Central memory CD4-positive, alpha-beta T cell (primary cell): ENCODE measurements at regions not wholly inside any gene's neighbourhood (a gene's known extent, or its start where the extent isn't known, plus 50 kb on each side); places are given as distances from the start of the nearest gene placed in this dataset.
A peak's percentile ranks its signal among the peaks of the same experiment; 100 is the strongest.

ENCODE experiments used
- DNase-seq: peaks from one replicate; pipeline ENCODE4 v3.0.0; 2022

GRCh38 chr14:94953541-94954260 is 183.8 kb upstream of the GSC start:
- no peak for DNase-seq

GRCh38 chr14:94952097-94952496 is 182.2 kb upstream of the GSC start:
- DNase-seq: no peak

DNA sequence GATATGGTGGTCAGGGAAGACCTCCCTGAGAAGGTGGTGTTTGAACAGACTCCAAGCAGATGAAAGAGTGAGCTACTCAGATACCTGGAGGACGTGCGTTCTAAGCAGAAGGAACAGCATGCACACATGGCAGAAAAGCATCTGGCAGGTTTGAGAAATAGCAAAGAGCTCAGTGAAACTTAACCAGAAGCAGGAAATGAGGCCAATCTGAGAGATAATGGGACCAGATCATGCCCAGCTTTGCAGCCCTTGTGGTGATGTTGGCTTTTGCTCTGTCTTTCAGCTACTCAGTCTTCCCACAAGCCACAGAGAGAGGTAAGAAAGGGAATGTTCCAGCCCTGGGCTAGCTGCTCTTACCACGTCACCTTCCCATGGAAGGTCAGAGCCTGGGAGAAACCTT is 176.3 kb upstream of the GSC start:
- peak; percentile 54 for DNase-seq

DNA sequence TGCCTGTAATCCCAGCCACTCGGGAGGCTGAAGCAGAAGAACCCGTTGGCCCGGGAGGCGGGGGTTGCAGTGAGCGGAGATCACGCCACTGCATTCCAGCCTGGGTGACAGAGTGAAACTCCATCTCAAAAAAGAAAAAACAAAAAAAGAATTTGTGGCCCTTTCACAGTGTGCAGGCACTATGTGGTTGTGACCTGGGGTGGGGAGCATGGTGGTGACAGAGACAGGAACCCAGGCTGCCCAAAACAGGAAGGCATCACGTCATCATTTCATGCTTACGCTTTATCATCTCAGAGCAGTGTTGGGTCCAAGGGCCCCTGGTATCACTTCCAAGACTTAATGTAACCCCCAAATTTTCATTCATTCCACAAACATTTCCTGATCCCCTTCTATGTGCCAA is 175.7 kb upstream of the GSC start:
- peak; percentile 74 for DNase-seq

DNA sequence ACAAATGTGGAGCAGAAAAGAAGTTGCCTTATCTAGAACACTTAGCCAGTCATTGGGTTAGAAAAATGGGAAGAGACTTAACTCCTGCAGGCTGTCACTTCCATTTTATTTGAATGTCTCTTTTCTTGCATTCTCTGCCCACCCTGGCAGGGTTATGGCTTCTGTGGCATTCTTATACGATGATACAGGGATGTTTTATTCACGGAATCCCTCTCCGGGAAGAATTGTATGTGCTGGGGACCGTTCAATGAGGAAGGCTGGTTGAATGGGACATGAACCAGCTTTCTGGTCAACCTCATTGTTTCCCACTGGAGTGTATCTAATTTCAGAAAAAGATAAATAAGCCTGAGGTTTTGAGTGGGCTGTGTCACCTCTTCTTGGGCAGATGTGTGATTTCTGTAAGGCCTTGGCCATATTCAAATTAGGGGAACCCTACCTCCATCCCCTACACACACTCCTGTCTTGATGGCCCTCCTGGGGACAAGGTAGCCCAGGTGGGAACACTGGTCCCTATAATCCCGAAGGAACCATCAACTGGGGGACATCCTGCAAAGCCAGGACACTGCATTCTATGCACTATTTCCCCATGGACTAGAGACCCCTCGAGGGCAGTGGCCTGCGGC is 174.8 kb upstream of the GSC start:
- DNase-seq: no peak

DNA sequence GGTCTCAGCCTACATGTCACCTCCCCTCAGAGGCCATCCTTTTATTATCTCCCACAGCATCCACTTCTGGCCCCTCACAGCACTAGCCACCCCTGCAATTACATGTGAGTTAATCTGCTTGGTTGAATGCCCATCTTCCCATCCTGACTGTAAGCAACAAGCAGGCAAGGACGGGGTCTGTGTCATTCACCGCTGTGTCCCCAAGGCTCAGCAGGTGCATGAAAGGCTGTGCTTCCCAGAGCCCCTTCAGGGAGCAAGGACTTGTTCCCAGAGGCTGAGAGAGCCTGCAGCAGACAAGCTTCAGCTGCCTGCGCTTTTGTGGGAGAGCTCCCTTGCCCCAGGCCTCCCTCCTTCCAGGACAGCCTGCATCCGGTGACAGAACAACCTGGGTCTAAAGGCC is 172.7 kb upstream of the GSC start:
- no peak for DNase-seq

DNA sequence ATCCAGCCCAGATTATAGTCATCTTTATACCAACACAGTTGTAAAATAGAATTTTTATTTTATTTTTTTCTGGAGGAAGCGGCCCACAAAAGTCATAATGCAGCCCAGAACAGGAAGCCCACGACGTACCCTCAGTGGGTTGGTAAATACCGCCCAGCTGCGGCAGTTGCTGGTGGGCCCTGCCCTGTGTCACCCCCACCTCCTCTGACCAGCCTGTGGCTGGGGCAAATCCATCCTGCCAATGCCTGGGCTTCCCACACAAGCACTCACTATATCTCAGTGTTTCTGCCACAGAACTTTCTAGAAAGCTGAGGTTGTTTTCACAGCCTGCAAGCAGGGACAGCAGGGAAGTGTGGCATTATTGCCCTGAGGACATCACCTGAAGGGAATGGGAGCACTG is 171.4 kb upstream of the GSC start:
- DNase-seq: no peak

DNA sequence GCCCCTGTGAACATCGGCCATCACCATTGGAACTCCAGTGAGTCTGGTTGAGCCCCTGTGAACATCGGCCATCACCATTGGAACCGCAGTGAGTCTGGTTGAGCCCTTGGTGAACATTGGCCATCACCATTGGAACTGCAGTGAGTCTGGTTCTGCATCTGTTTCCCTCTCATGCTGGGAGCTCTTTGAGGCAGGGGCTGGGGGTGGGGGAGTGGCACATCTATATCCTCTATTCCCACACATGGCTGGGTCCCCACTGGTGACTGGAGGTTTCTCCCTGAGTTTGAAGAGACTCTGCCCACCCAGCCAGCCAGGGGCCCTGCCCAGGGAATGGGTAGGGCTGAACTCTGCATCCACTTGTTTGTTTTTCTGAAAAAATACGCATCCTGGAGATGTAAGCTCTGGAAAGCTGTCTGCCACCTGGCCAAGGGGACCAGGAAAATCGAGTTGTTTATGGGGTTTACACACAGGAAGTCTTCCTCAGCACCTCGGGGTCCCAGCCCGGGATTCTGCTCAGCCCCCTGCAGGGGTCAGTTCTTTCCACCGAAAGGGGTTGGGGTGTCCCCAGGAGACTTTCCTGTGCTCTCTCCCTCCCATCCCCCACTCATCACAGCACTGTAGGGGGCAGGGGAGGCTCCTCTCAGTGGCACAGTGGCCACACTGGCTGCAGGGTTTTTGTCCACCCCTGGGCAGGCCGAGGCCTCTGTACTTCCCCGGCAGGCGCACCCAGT is 170.5 kb upstream of the GSC start:
- DNase-seq: no peak

DNA sequence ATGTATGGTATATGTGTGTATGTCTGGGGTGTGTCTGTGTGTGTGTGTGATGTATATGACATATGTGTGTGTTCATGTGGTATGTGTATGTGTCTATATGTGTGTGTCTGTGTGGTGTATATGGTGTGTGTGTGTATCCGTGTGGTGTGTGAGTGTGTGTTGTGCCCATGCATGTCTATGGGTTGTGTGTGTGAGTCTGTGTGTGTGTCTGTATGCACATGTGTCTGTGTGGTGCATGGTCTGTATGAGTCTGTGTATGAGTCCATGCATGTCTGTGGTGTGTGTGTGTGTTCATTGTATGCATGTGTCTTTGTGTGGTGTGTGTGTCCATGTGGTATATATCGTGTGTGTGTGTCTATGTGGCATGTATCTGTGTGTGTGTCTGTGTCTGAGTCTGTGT is 168.1 kb upstream of the GSC start:
- DNase-seq: no peak

GRCh38 chr14:94936901-94937685 is 167.2 kb upstream of the GSC start:
- DNase-seq: no peak

DNA sequence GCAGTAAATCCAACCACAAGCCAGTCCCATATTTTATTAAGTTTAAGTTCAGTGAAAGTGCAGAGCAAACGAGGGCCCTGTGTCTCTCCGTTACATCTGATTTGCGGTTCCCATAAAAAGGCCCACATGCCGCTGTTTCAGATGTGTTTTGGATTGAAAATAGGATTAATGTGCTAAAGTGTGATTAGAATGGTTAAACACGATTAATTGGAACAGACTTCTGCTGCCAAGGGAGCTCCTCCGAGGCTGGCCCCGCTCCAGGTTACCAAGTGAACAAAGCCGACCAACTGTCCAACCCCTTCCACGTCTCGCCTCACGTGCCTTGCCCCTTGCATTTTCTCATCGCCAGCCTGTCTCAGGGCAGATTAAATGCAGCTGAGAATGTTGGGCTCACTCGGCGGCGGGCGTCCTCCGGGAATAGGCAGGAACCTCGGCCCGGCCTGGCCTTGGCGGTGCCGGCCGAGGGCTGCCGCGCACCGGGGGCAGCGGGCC is 166.5 kb upstream of the GSC start:
- DNase-seq: no peak

- no peak for DNase-seq
Measured at GRCh38 chr14:94935706-94936300, 165.9 kb upstream of the GSC start.

GRCh38 chr14:94934276-94934810 is 164.4 kb upstream of the GSC start:
- no peak for DNase-seq

DNA sequence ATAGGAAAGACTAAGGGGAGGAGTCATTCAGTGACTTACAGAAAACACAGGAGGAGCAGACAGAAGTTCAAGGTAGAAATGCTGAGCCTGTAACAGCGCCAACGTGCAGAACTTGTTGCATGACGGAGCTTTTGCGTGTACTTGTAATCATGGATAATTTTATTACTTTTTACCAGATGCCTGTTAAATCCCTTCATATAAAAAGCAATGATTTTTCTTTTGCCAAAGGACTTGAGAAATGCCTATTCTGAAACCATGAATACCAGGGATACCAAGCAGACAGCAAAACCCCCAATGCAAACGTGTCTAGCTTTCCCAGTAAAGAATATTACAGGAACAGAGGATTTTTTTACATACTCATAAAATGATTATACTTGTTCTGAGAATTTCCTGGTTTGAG is 163.6 kb upstream of the GSC start:
- no peak for DNase-seq

- no peak for DNase-seq
Measured at GRCh38 chr14:94932589-94932988, 162.7 kb upstream of the GSC start.

DNA sequence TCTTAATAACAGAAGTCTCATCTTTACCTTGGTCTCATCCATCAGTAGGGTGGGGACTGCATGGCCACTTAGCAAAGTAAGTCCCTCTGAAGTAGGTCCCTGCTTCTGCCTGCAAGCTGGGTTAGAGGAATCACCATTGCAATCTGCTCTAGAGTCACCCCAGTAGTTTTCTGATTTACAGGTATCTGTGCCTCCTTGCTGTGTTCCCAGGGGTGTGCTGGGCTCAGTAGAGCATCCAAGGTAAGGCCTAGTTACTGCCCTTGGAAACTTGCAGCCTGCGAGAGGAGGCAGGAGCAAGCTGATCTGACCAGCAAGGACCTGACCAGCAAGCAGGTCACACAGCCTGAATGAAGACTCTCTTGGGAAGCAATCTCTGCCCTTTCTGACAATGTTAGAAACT is 160.8 kb upstream of the GSC start:
- no peak for DNase-seq

- DNase-seq: no peak
Measured at GRCh38 chr14:94929354-94929753, 159.4 kb upstream of the GSC start.

DNA sequence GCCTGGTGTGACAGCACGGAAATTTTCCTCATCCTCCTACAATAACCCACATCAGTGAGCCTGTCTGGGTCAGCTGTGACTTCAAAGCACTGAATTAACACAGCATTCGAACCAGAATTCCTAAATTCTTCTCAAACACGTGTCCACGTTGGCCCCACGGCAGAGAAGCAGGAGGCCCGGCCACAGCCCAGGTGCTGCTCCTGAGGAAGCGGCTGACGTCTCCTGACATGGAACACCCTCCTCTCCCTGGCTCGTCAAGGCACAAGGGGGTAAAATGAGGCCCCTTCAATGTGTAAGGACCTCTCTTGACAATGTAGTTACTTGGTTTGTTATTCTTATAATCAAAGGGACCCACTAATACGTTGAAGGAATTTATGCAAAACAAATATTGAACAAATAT is 156.3 kb upstream of the GSC start:
- DNase-seq: no peak

DNA sequence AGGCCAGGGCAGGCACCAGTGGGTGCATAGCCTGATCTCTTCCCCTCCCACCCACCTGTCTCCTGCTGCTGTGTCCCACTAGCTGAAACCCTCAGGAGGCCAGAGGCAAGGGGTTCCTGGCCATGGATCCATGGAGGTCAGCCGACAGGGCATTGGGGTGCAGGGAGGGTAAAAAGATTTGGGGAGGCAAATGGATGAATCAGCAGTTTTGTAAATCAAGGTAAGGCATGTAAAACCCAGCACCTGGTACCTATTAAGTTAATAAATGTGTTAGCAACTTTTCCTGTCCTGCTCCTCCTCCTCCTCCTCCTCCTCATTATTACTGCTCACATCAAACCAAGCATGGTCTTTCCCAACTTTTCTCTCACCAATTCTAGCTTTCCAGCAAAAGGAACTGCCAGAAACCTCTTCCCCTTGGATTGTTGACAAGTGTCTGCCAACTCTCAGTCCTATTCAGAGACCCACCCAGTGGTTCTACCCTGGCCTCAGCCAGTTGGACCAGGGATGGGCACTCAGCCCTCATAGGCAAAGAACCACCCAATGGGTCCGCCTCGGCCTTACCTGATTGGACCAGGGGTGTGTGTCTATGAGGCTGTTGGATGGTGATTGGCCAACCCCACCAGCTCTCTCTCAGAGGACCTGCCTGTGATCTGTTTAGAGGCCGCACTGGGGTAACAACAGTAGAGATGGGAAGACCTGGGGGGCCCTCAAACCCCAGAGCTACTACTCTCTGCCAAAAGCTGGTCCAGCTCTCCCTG is 155.7 kb upstream of the GSC start:
- no peak for DNase-seq

DNA sequence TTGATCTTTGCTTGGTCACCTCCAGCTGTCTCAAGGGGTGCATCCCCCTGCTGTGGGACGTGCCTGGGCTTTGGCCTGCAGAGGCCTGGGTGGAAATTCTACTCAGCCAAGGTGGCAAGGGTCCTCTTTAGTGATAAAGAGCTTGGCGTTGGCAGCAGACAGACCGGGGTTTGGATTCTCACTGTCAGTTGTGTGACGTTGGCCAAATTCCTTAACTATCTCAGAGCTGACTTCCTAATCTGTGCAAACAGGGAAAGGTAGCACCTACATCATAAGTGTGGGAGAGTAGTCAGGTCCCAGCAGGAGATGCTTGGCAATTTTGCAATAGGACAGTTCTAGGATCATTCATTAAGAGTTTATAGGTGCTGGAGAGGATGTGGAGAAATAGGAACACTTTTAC is 154.3 kb upstream of the GSC start:
- DNase-seq: no peak

GRCh38 chr14:94923786-94924185 is 153.9 kb upstream of the GSC start:
- DNase-seq: no peak
